WTC11 (cell line): ENCODE measurements at regions not wholly inside any gene's neighbourhood (a gene's known extent, or its start where the extent isn't known, plus 50 kb on each side); places are given as distances from the start of the nearest gene placed in this dataset.

Experiments
- NFATC4 ChIP-seq: fragments of 250-450 bp; sonication (Bioruptor Pico); IDR thresholded peaks from 2 replicates; pipeline ENCODE4 v1.9.0; 2021; ENCODE audit warnings: mild to moderate bottlenecking
- NFYB ChIP-seq: sonication (generic); formaldehyde crosslinking; conservative IDR thresholded peaks from 2 replicates; pipeline ENCODE4 v1.8.0; 2022; ENCODE audit warnings: low read depth, missing genetic modification reagents
- NR2C2 ChIP-seq: sonication (generic); formaldehyde crosslinking; IDR thresholded peaks from 2 replicates; pipeline ENCODE4 v1.8.0; 2022; ENCODE audit warnings: mild to moderate bottlenecking, missing genetic modification reagents
- SP1 ChIP-seq: sonication (generic); formaldehyde crosslinking; conservative IDR thresholded peaks from 2 replicates; pipeline ENCODE4 v1.8.1; 2022; ENCODE audit warnings: missing genetic modification reagents
- TP53 ChIP-seq: sonication (generic); formaldehyde crosslinking; IDR thresholded peaks from 2 replicates; pipeline ENCODE4 v1.8.1; 2023; ENCODE audit warnings: mild to moderate bottlenecking, missing genetic modification reagents

- no peak for TF ChIP-seq NFYB
- TF ChIP-seq NR2C2, result no peak
- no peak for TF ChIP-seq TP53 (CRISPR knock-in tag)
- no peak for TF ChIP-seq SP1 (CRISPR knock-in tag)
- TF ChIP-seq NFATC4 (CRISPR knock-in tag), result no peak
Observed at GRCh38 chr18:38420611-38421010, 855.0 kb upstream of the CELF4 start.
